WTC11 (cell line): ENCODE measurements at regions not wholly inside any gene's neighbourhood (a gene's known extent, or its start where the extent isn't known, plus 50 kb on each side); places are given as distances from the start of the nearest gene placed in this dataset.

Experiments used
- ATAC-seq: fragments of 200-7000 bp; cut with Tn5 transposase; 2 replicates; pipeline ENCODE4 v1.10.0; 2021; ENCODE audit warnings: mild to moderate bottlenecking, moderate library complexity
- CTCF ChIA-PET: fragments of 300-600 bp; sonication (Branson Sonifier 250); formaldehyde crosslinking; loops from one replicate; lab custom pipeline; 2021; ENCODE audit warnings: antibody characterized with exemption; lab: Charles Lee
- POLR2A ChIA-PET: fragments of 350-600 bp; sonication (Branson Sonifier 250); formaldehyde crosslinking; loops from one replicate; lab custom pipeline; 2021; ENCODE audit warnings: antibody characterized with exemption; lab: Charles Lee
- DNase-seq: peaks from one replicate; pipeline ENCODE4 v3.0.0; 2021; ENCODE audit warnings: low spot score
- H3K27ac Mint-ChIP-seq: 2 replicates; pipeline ENCODE4 v1.8.0; 2021; ENCODE audit warnings: mixed read lengths
- H3K27me3 Mint-ChIP-seq: 2 replicates; pipeline ENCODE4 v1.8.0; 2021; ENCODE audit warnings: low read depth, mild to moderate bottlenecking, moderate library complexity, mixed read lengths
- H3K36me3 Mint-ChIP-seq: 2 replicates; pipeline ENCODE4 v1.8.0; 2021; ENCODE audit warnings: mixed read lengths
- H3K4me1 Mint-ChIP-seq: 2 replicates; pipeline ENCODE4 v1.8.0; 2022; ENCODE audit warnings: mixed read lengths
- H3K4me3 Mint-ChIP-seq: 2 replicates; pipeline ENCODE4 v1.8.0; 2021; ENCODE audit warnings: mild to moderate bottlenecking, moderate library complexity, mixed read lengths
- H3K9me3 Mint-ChIP-seq: 2 replicates; pipeline ENCODE4 v1.8.0; 2021; ENCODE audit warnings: mixed read lengths
- ATF6 ChIP-seq: sonication (generic); formaldehyde crosslinking; IDR thresholded peaks from 2 replicates; pipeline ENCODE4 v1.8.1; 2023; ENCODE audit warnings: mild to moderate bottlenecking, missing genetic modification reagents
- E2F1 ChIP-seq: sonication (generic); formaldehyde crosslinking; IDR thresholded peaks from 2 replicates; pipeline ENCODE4 v1.8.0; 2022; ENCODE audit warnings: mild to moderate bottlenecking, missing genetic modification reagents
- ELF4 ChIP-seq: sonication (generic); formaldehyde crosslinking; IDR thresholded peaks from 2 replicates; pipeline ENCODE4 v1.8.1; 2022; ENCODE audit warnings: low read depth, mild to moderate bottlenecking, moderate library complexity, missing genetic modification reagents
- EMX1 ChIP-seq: fragments of 250-450 bp; sonication (Bioruptor Pico); IDR thresholded peaks from 2 replicates; pipeline ENCODE4 v1.8.0; 2021; ENCODE audit warnings: mild to moderate bottlenecking
- ETV6 ChIP-seq: sonication (generic); formaldehyde crosslinking; IDR thresholded peaks from 2 replicates; pipeline ENCODE4 v1.8.1; 2022; ENCODE audit warnings: mild to moderate bottlenecking, missing genetic modification reagents
- HMGA2 ChIP-seq: fragments of 250-450 bp; sonication (Bioruptor Pico); IDR thresholded peaks from 2 replicates; pipeline ENCODE4 v1.4.0; 2021; ENCODE audit warnings: mild to moderate bottlenecking, moderate library complexity
- KAT7 ChIP-seq: sonication (generic); formaldehyde crosslinking; IDR thresholded peaks from 2 replicates; pipeline ENCODE4 v1.8.1; 2023; ENCODE audit warnings: missing genetic modification reagents, mild to moderate bottlenecking, borderline replicate concordance
- NFATC4 ChIP-seq: fragments of 250-450 bp; sonication (Bioruptor Pico); IDR thresholded peaks from 2 replicates; pipeline ENCODE4 v1.9.0; 2021; ENCODE audit warnings: mild to moderate bottlenecking
- NFYB ChIP-seq: sonication (generic); formaldehyde crosslinking; conservative IDR thresholded peaks from 2 replicates; pipeline ENCODE4 v1.8.0; 2022; ENCODE audit warnings: low read depth, missing genetic modification reagents
- NR1H2 ChIP-seq: sonication (generic); formaldehyde crosslinking; IDR thresholded peaks from 2 replicates; pipeline ENCODE4 v1.9.0; 2021; ENCODE audit warnings: mild to moderate bottlenecking, moderate library complexity, missing genetic modification reagents
- NR3C1 ChIP-seq: sonication (generic); formaldehyde crosslinking; conservative IDR thresholded peaks from 2 replicates; pipeline ENCODE4 v1.8.1; 2023; ENCODE audit warnings: low read depth, mild to moderate bottlenecking, missing genetic modification reagents
- TEAD4 ChIP-seq: sonication (generic); formaldehyde crosslinking; IDR thresholded peaks from 2 replicates; pipeline ENCODE4 v1.8.0; 2022; ENCODE audit warnings: mild to moderate bottlenecking, missing genetic modification reagents
- ZNF263 ChIP-seq: sonication (generic); formaldehyde crosslinking; IDR thresholded peaks from 2 replicates; pipeline ENCODE4 v1.8.1; 2022; ENCODE audit warnings: low read depth, mild to moderate bottlenecking, moderate library complexity, missing genetic modification reagents
- ZNF425 ChIP-seq: fragments of 250-450 bp; sonication (Bioruptor Pico); conservative IDR thresholded peaks from 2 replicates; pipeline ENCODE4 v1.9.0; 2021; ENCODE audit warnings: mild to moderate bottlenecking
- TF ChIP-seq, protein P1 (sequence below): sonication (generic); formaldehyde crosslinking; IDR thresholded peaks from 2 replicates; pipeline ENCODE4 v1.8.1; 2022; ENCODE audit warnings: mild to moderate bottlenecking, missing genetic modification reagents, moderate library complexity, borderline replicate concordance
- TF ChIP-seq, protein P2 (sequence below): sonication (generic); formaldehyde crosslinking; conservative IDR thresholded peaks from 2 replicates; pipeline ENCODE4 v1.8.1; 2022; ENCODE audit warnings: mild to moderate bottlenecking, missing genetic modification reagents
- TF ChIP-seq, protein P3 (sequence below): fragments of 250-450 bp; sonication (Bioruptor Pico); IDR thresholded peaks from 2 replicates; pipeline ENCODE4 v1.8.0; 2021; ENCODE audit warnings: mild to moderate bottlenecking

DNA sequence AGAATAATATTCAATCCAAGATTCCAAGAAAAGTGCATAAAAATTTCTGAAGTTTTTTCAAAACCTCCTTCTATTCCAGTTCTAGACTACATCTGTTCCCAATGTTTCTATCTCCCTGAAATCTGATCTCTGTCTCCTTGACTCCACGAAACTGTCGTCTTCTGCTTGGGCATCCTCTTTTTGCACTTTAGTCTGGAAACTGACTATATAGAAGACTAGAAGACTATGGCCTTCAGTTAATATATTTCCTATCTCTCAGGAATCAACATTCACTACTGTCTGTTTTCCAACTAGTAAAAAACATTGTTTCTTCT, 745.4 kb upstream of the ADGRB3 start:
- no peak for DNase-seq
- POLR2A ChIA-PET = no interaction called here
- H3K4me3 Mint-ChIP-seq = no peak overlapping the region
- CTCF ChIA-PET = no interaction called here
- no peak for ATAC-seq
- H3K4me1 Mint-ChIP-seq = peaks cover 17% of the 10 kb centered on the region
- no peaks in the 10 kb centered on the region for H3K36me3 Mint-ChIP-seq
- H3K27ac Mint-ChIP-seq = no peak overlapping the region
- H3K9me3 Mint-ChIP-seq = peaks cover 16% of the 10 kb centered on the region
- H3K27me3 Mint-ChIP-seq = no peaks in the 10 kb centered on the region
- TF ChIP-seq TEAD4 (no peak), NFYB (CRISPR knock-in tag) (no peak), EMX1 (CRISPR knock-in tag) (no peak), NR1H2 (CRISPR knock-in tag) (no peak), ELF4 (CRISPR knock-in tag) (no peak), NFATC4 (CRISPR knock-in tag) (no peak), ATF6 (CRISPR knock-in tag) (no peak)
- TF ChIP-seq, protein P1, sequence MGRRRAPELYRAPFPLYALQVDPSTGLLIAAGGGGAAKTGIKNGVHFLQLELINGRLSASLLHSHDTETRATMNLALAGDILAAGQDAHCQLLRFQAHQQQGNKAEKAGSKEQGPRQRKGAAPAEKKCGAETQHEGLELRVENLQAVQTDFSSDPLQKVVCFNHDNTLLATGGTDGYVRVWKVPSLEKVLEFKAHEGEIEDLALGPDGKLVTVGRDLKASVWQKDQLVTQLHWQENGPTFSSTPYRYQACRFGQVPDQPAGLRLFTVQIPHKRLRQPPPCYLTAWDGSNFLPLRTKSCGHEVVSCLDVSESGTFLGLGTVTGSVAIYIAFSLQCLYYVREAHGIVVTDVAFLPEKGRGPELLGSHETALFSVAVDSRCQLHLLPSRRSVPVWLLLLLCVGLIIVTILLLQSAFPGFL (CRISPR knock-in tag) = no peak

DNA sequence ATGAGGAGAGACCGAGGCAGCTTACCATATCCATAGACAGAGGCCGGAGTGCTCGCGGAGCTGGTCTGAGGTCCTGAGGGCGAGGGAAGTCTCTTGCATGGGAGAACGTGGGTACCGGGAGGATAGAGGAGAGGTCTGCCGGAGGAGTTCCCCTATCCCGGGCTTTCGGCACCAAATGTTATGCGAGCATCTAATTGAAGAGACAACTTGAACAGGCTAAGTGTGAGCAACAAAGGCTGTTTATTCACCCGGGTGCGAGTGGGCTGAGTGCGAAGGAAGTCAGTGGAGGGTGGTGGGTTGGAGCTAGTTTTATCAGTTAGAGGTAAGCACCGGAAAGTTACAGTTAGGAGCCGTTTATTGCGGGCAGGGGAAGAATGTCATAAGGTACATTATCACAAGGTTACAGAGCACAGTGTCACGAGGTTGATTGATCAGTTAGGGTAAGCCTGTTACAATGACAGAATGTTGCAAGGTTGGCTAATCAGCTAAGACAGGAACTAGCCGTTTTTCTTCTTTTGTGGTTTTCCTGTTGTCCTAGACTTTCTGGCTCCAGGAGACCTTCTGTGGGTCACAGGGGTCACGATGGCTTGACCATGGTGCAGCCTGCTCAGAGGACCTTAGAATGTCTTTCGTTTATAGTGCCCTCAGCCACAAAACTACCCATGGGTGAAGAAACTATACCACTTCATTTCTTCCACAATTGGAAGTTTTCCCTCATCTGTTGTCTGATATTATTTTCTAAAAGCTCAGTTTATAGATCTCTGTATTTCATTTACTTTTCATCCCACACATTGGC, 746.0 kb upstream of the ADGRB3 start:
- TF ChIP-seq KAT7 (CRISPR knock-in tag) (no peak), E2F1 (no peak), HMGA2 (CRISPR knock-in tag) (no peak), NR1H2 (CRISPR knock-in tag) (no peak), ETV6 (no peak), ZNF425 (CRISPR knock-in tag) (no peak), ZNF263 (CRISPR knock-in tag) (no peak), NR3C1 (no peak)
- TF ChIP-seq, protein P2, sequence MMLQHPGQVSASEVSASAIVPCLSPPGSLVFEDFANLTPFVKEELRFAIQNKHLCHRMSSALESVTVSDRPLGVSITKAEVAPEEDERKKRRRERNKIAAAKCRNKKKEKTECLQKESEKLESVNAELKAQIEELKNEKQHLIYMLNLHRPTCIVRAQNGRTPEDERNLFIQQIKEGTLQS = no peak
- TF ChIP-seq, protein P3, sequence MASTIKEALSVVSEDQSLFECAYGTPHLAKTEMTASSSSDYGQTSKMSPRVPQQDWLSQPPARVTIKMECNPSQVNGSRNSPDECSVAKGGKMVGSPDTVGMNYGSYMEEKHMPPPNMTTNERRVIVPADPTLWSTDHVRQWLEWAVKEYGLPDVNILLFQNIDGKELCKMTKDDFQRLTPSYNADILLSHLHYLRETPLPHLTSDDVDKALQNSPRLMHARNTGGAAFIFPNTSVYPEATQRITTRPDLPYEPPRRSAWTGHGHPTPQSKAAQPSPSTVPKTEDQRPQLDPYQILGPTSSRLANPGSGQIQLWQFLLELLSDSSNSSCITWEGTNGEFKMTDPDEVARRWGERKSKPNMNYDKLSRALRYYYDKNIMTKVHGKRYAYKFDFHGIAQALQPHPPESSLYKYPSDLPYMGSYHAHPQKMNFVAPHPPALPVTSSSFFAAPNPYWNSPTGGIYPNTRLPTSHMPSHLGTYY (CRISPR knock-in tag) = no peak
- H3K27ac Mint-ChIP-seq = no peak overlapping the region
- no peaks in the 10 kb centered on the region for H3K27me3 Mint-ChIP-seq
- DNase-seq (no peak), ATAC-seq (no peak)
- ChIA-PET POLR2A (no interaction called here), CTCF (no interaction called here)
- peaks cover 17% of the 10 kb centered on the region for H3K4me1 Mint-ChIP-seq
- no peak overlapping the region for H3K4me3 Mint-ChIP-seq
- no peaks in the 10 kb centered on the region for H3K36me3 Mint-ChIP-seq
- peaks cover 16% of the 10 kb centered on the region for H3K9me3 Mint-ChIP-seq
